Stimulated activated CD4-positive, alpha-beta T cell treated with anti-CD3 and anti-CD28 coated beads, Interleukin-15, amount 100 ng/mL, for 1 hour (primary cell): ENCODE measurements at regions not wholly inside any gene's neighbourhood (a gene's known extent, or its start where the extent isn't known, plus 50 kb on each side); places are given as distances from the start of the nearest gene placed in this dataset.
"Not testable (repeated sequence)": the region's sequence is repeated elsewhere in the genome, so short reads cannot be mapped to it uniquely, and the experiment has no call there.

Experiments
- DNase-seq, 2 donors: peaks; one replicate each; pipeline ENCODE4 v3.0.0-alpha.2; 2020; ENCODE audit warnings: low read depth in 1 of 2, low spot score in 1 of 2

DNA sequence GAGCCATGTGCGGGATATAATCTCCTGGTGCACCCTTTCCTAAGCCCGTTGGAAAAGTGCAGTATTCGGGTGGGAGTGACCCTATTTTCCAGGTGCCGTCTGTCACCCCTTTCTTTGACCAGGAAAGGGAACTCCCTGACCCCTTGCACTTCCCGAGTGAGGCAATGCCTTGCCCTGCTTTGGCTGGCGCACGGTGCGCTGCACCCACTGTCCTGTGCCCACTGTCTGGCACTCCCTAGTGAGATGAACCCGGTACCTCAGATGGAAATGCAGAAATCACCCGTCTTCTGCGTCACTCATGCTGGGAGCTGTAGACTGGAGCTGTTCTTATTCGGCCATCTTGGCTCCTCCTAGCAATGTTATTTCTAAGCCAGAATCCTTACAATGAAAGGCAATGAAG is 121.1 kb downstream of the TAF11L14 start:
- DNase-seq: not testable (repeated sequence)

DNA sequence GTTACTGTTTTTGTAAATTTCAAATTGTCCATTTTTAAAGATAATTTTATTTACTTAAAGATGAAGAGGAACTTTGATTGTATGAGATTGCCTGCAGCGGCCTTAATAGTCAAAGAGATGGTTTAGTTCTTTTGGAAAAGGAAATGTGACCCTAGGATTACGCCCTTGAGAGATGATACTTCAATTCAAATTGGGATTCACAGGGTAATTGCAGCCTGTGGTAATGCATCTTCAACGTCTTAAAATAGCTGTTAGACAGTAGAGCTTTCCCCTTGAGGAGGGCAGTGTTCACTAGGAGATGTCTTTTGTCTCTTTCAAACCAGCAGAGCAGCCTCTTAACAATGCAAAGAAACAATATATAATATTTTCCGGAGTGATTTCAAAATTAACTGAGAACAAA is 127.1 kb downstream of the TAF11L14 start:
- DNase-seq: no peak

DNA sequence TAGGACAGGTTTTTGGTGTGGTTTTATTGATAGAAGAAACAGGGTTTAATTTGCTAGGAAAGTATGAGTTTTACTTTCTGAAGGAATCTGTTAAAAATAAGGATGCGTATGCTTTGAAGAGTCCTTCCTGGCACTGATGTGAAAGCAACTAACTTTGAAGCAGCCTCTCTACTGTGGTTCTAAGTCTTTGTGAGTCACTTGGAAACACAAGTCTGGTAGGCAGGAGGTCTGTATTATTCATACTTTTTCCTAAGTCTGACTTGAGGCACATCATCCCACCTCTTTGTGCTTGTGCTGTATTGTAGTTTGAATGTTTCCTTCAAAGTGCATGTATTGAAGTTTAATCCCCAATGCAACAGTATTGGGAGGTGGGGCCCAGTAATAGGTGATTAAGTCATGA is 129.0 kb downstream of the TAF11L14 start:
- no peak for DNase-seq

DNA sequence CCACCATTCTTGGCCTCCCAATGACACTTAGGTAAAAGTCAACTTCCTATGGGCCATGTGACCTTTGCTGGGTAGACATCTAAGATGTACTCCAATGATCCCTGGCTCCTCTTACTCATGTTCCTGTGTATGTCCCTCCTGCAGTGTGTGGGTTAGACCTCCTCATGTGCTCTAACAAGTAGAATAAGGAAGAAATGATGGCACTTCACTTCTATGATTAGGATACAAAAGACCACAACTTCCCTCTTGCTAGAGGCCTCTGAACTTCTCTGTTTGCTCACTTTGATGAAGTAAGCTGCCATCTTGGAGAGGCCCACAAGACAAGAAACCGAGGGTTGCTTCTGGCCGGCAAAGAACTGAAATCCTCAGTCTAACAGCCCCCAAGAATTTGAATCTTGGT is 131.8 kb downstream of the TAF11L14 start:
- DNase-seq: no peak

DNA sequence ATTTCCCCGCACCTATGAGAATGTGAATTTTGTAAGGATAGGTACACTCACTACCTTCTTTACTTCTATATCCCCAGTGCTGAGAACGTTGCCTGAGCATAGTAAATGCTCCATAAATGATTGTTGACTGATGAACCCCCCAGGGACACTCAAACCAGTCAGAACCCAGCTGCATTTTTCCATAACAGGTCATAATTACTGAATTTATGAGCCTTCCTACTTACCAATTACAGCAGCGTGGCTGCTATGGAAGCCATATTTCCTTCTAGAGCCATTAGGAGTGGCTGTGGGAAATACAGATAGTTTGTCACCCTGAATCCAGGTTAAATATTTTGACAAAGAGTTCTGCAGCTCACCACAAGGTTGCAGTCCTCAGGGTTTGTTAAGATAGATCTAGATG is 135.0 kb downstream of the TAF11L14 start:
- no peak for DNase-seq

DNA sequence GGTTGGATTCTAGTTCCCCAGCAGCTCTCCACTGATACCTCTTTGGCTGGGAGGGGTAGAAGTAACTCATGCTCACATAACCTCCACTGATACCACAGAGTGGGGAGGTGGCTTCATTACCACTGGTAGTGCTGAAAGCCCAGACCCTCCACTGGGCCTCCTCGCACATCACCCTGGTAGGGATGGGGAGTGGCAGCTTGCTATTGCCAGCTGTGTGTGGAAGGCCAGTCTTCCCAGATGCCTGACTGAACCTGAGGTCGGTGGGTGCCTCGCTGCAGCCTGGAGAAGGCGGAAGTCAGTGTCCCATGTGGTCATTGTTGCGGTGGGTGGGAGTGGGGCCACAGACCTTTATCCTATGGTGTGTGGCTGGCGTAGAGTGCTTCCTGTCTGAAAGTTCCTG is 138.0 kb downstream of the TAF11L14 start:
- DNase-seq: no peak

DNA sequence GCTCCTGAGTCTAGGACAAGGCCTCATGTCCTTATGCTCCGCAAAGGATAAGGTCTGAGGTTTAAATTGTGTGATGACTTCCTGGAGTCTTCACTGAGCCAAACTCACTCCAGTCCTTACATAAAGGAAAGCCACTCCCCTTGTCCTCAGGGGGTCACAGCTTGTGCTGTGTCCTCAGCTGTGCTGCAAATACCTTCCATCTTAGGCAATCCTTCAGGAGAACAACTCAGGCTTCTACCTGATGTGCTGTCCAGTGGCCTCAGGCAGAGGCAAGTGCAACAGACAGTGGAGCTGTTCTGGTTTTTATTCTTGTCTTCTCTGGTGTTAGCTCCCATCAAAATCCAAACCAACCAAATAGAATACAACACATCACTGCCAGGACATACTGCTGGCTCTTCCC is 151.5 kb downstream of the TAF11L14 start:
- DNase-seq: no peak

DNA sequence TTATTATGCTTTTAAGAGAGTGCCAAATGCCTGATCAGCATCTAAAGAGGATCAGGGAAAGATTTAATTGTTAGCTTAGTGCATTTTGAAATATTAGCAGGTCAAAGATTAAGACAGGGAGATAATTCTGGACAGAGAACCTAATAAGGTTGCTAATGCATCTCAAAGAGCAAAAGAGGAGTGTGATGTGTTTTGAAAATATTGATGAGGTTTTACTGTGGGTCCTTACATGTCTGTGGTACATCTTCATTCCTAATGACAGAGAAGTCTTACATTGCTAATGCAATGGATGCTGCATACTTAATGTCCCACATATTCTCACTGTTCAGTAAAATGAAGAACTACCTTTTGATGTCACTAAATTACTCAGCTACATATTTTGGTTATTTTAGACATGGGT is 154.1 kb downstream of the TAF11L14 start:
- no peak for DNase-seq

DNA sequence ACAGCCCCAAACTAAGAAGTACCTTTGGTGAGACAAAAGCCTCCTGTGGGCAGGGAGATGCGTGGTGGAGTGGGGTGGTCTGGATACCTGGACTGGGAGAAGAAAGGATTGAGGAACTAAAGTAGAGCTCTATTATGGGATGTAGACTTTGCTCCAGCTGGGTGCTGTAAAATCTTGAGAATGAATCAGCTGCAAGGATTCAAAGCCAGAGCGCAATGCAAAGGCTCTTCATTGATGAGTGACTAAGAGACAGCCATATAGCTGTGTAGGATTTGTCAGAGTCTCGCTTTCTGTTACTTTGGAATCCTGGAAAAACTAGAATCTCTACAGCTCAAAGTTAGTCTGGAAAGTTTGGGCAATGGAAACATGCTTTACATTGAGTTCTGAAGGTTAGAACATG is 159.9 kb downstream of the TAF11L14 start:
- DNase-seq: no peak

DNA sequence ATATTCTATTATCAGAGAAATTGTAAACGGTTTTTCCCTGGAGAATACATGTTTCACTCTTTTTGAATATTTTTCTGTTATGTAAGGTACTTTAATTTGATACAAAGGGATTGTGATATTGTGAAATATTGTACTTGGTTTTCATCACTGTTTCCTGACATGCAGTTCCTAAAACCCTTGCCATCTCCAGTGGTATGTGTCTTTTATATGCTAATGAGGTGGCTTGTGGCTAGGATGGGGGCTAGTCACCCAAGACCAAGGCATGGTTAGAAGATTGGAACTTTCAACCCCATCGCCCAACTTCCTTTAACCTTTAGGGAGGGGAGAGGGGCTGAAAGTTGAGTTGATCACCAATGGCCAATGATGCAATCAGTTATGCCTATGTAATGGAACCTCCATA is 160.6 kb downstream of the TAF11L14 start:
- DNase-seq: no peak

DNA sequence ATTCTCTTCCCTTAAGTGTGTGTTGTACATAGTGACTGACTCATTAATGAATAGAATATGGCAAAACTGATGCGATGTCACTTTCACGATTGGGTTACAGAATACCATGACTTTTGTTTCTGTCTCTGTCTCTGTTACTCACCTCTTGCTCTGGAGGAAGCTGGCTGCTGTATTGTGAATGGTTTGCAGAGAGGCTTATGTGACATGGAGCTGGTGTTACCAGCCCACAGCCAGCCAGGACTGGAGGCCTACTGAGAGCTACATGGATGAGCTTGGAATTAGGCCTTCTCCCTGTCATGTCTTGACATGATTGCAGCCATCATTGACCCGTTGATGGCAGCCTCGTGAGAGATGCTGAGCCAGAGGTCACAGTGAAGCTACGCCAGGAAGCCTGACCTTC is 161.9 kb downstream of the TAF11L14 start:
- no peak for DNase-seq

DNA sequence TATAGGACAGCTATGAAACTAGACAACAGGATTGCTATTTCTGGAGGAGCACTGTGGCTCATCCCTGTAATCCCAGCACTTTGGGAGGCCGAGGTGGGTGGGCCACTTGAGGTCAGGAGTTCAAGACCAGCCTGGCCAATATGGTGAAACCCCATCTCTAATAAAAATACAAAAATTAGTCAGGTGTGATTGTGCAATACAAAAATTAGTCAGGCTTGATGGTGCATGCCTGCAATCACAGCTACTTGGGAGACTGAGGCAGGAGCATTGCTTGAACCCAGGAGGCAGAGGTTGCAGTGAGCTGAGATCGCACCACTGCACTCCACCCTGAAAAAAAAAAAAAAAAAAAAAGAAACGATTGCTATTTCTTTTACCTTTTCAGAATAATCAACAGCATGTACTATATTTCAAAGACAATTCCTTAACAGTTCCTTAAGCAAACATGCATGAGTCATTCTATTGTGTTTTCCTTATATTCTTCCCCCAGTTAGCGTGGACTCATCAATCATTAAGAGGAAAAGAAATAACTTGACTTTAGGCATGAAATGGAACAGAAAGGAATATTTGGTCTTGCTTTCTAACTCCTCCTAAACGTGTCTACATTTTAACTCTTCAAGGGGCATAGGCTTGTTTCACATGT is 162.6 kb downstream of the TAF11L14 start:
- no peak for DNase-seq

DNA sequence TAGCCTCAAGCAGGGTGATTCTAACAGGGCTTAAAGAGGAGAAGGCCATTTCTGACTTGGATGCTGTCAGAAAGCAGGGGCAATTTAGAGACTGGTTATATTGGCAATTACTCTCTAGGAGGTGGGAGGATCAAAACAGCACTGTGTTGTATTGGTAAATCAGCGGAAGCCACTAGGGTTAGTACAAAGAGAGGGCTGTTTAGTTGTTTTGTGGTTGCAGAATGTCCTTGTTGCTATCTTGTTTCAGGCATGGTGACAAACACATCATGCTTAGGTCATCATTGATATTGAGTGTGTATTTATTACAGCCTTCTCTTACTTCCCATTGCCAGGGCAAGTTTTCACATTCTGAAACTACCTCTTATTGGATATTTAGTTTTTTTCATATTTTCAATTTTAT is 165.3 kb downstream of the TAF11L14 start:
- DNase-seq: no peak

DNA sequence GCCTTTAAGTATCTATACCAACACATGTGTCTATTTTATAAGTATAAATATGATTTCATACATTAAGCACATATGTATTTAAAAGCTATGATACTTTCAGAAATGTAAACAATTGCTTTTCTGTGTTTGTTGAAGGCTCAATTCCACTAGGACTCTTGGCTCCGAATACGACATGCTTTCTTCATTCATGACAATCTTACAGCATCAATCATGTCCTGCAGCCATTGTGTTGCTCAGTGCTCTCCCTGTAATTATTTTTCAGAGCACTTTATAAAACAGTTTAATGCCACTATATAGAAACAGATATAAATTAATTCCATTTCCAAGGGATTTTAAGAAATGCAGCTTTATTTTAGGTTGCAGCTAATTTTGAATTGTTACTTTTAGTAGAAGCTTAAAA is 167.3 kb downstream of the TAF11L14 start:
- DNase-seq: no peak

DNA sequence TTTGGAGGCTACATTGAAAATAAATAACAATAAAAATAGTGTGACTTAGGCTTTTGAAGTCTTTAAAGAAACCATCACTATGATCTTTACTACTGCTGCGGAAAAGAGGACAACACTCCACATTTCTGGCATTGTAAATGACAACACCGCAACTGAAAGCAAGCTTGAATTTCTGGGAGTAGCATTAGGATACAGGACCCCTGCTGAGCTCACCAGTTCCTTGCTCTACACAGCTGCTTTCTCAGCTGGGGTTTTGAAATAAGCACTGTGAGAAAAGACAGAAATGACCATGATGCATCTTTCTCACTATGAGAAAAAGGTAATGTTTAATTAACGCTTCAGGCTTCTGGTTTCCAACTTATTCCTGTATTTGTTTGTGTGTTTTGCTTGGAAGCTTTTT is 168.0 kb downstream of the TAF11L14 start:
- no peak for DNase-seq

DNA sequence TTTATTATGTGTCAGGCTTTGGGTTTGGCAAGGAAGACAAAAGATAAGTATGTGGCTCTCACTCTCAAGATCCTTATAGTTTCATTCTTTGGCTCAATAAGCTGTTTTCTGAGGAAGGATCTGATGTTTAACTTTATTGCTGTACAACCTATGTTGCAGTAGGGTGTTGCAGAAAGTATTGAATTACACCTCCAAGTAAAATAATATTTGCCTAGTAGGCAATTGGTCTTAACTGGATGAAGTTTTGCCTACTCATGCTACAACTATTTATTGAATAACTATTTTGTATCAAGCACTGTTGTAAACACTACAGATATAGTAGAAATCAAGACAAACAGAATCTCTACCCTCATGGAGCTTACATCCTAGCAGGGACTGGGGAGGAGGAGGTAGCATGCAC is 169.7 kb downstream of the TAF11L14 start:
- no peak for DNase-seq

DNA sequence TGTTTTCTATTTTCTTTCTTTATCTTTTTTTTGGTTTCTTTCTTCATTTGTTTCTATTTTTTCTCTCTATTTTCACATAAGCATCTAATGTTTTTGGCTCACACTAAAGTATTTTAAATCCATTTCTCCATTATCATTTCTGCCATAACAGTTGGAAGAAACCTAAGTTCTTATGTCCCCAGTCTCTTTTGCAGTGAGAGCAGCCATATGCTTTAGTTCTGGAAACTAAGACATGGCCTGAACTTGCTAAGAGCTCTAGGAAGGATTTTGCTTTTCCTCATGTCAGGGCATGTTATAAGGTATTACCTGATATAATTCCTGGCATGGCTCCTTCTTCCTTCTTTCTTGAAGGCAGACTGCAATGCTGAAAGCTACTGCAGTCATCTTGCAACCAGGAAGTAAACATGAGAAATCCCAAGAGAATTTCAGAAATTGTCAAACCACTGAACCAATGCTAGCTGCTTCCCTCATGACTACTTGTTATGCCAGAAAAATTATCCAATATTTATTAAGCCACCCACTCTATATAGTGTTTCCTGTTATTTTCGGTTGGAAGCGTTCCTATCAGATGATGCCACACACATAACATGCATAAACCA is 171.1 kb downstream of the TAF11L14 start:
- no peak for DNase-seq

DNA sequence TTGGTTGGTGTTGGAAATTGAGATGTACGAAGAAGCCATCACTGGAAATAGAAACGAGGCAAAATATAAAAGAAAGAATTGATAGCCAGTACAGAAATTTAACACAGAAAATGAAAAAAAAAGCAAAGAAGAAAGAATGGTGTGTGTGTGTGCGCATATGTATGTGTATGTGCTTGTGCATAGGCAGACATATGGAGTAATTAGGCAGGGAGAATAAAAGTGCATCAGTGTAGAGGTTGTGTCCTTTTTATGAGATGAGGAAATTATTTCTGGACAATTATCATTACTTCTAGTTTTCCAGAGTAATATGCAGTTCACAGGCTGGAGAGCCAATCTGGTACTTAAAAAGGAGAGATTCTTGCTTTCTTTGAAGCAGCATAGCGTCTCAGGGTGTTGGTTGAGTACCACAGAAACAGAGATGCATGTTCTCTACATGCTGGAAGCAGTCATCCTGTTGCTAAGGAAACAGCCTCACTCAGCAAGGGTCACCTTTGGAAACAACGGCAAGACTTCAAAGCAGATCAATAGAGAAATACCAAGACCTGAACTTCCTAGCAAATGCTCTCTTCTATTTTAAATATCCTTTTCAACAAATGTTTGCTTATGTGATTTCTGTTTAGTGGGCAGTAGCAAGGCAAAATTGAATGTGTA is 172.7 kb downstream of the TAF11L14 start:
- no peak for DNase-seq

DNA sequence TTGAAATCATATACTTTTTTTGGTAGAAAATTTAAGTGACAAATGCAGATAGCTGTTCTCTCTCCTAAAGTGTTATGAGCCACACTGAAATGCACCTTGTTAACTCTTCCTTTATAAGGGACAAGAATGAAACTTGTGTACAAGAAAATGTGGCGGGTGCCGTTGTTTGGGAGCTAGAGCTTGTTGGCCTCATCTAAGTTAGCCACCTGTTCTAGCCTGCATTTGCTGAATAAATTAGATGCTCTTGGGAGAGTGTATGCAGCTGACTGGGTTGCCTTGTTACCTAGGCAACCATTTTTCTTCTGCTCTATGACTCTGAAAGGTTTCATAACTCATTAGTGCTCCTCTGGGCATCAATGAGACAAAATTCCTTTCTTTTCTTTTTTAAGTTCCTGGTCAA is 174.3 kb downstream of the TAF11L14 start:
- DNase-seq: no peak

DNA sequence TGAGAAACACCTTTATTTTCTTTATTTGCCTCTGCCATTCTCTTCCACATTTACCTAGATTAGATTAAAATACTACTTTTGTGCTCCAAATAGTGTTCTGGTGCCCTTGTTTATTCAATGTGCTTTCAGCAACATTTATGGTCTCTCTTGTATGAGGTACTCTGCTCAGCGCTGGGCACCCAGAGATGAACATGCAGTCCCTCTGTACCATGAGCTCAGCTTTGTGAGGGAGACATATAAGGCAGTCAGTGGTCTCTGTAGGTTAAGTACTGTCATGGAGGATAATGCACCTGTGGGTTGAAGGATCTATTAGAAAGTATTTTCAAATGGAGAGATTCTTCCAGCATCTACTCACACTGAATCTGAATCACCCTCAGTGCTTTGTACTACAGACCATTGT is 176.5 kb downstream of the TAF11L14 start:
- DNase-seq: no peak

DNA sequence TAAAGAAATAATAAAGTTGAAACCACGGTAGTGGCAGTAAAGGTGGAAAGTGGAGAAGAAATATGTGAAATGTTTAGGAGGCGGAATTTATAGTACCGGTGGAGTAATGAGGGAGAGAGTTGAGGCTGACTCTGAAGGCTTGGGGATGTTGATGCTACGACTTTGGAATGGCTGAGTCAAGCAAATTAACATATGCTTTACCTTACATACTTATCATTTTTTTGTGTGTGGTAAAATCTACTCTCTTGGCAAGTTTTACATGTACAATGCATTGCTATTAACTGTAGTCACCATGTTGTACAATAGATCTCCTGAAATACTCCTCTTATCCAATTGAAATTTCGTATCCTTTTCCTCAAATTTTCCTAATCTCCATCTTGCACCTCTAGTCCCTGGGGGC is 179.0 kb downstream of the TAF11L14 start:
- no peak for DNase-seq

DNA sequence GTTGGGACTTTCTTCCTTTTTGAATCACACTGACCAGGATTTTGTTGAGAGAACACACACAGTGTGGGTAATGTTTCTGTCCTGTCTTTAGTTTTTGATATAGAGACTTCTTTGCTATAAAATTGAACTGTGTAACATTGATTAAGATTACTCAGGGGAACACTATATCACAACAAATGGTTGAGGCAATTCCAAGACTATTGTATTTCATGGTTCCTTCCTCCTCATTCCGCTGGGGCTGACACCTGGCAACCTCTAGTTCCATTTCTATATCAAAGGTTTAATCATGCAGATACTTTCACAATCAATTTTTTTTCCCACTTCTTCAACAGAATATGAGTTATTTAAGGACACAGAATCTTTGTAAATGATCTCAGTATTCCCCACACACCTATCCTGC is 182.2 kb downstream of the TAF11L14 start:
- DNase-seq: no peak

DNA sequence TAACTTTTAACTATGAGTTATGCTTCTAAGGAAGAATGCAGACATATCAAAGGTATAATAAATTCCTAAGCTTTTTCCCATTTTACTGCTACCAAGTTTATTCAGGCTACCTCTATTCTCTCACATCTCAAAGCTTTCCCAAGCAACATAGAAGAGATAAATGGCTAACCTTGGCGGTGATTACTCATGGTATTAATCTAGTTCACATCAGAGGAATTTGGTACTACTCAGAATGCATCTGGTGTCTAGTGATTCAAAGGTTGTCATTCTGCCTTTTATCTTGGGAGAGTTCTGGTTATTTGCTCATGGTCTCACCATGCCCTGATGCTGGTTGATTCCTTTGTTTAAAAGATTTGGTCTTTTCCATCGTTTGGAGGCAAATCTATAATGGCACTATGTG is 182.7 kb downstream of the TAF11L14 start:
- DNase-seq: no peak
